ENCODE measurements at regions not wholly inside any gene's neighbourhood (a gene's known extent, or its start where the extent isn't known, plus 50 kb on each side); places are given as distances from the start of the nearest gene placed in this dataset.
A peak's percentile ranks its signal among the peaks of the same experiment; 100 is the strongest.

DNA sequence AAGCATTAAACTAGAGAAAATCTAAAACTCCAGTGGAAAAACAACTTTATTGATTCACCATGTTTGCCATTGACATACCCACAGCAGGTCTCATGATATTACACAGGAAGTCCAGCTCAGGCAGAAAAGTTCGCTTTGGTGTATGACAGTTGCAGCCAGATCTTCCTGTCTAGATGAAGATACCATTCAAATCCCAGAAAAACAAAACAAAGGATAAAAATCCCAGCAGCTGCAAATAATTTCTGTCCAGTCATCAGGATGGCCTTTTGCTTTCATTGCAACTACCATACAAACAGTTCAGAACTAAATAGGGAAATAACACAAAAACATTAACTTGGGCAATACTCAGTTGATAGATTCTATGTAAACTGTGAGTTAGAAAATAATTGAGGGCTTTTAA is 136.0 kb upstream of the NREP start:
- DNase-seq: no peak

DNA sequence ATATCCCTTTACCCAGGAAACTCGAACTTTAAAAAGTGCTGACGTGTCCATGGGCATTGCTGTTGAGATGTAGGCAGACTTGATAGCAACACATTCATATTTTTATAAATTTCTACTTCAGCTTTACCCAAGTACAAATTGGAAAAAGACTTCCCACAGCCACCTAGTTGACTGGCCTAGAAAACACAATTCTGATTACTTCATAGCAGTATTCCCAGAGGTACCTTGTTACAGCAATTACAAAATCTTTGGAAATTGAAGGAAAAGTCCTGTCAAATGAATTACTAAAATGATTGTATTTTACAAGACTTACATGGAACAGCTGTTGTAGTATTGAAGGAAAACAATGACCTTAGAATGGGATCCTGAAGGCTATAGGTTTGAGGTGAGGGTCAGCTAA is 130.7 kb upstream of the NREP start:
- no peak for DNase-seq

DNA sequence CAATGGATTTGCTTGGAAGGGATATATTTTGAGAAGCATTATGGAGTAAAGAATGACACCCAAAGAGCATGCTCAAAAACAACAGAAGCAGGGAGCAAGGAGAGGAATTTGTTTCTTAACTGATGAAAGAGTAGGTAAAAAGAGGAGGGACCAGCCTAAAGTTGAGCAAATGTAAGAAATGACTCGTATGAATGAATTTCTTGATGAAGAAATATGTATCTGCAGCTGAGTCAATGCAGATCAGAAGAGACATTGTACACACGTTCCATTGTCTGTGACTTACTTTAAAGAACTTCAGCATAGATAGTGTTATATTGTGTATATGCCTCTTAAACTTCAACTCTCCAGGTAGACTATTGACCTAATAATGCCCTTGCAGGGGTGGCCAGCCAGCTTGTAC is 112.7 kb upstream of the NREP start:
- DNase-seq: no peak

DNA sequence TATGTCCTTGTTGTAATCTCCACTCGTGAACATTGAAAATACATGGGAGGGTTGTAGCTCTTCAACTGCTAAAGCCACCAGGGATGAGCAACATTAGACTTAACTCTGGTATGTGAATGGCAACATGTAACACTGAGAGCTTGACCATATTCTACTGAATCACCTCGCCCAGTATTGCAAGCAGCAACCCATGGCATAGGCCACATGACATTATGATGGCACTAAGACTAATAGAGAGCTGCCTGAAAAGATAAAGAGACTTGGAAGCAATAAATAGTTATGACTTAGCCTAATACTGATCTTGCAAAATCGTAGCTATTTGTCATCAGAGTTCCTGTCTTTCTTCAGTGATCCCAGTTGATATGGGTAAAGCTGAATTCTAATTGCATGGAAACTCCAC is 108.4 kb upstream of the NREP start:
- DNase-seq: no peak

DNA sequence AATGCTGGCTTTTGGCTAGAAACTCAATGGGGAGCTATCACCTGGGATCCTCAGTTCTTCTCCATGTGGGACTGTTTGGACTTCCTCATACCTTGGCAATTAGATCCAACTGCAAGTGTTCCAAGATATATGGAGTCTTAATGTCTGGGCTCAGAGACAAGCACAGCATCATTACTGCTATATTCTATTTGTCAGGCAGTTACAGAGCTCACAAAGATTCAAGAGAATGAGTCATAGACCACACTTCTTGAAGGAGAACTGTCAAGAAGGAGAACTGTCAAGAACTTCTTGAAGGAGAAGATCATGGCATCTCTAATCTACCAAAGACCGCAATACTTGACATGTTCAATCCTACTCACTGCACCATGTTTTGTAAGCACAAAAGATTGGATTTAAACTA is 106.8 kb upstream of the NREP start:
- DNase-seq: no peak

DNA sequence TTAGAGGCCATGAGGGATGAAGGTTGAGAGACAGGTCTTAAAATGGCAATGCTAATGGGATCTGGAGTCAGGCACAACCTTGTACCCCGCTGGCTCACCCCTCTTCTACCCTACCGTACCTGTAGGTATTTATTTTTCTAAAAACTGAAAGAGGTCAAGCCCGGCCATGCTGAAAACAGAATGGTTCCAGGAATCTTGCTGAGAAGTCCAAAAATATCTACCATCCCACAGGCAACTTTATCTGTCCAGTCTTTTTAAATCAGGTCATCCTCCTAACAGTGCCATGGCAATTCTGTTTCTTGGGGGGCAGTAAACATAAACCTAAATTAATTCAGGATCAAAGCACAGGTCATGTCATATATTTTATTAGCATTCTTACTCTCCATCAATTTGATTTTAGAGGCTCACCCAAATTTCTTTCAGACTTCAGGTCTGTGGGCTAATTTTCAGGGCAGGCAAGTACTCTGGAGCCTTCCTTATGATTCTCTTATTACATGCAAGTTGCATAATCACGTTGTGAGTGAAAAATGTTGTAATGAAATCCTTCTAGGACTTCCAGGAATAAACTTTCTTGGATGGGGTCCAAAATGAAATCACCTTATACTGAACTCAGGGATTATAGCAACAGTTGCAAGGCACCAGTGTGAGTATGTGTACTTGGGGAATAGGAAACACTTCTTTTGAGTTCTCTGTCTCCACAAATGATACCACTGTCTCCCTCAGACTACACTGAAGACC is 102.7 kb upstream of the NREP start:
- DNase-seq: no peak

DNA sequence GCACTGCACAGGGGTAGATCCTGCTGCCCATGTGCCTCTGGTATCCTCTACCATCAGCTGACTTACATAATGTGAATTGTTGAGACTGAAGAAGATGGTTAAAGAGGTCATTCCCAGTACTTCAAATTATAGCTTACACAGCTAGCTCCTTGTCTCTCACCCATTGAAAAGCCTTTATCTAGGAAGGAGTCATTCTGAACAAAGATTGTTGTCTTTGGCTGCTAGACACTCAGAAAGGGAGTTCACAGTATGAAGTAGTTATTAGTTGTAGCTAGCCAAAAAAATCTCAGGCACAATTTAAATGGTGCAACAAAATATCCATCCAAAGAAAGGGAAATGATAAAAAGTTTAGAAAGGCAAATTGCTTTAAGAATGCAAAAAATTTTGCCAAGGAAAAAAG is 102.0 kb upstream of the NREP start:
- DNase-seq: no peak

DNA sequence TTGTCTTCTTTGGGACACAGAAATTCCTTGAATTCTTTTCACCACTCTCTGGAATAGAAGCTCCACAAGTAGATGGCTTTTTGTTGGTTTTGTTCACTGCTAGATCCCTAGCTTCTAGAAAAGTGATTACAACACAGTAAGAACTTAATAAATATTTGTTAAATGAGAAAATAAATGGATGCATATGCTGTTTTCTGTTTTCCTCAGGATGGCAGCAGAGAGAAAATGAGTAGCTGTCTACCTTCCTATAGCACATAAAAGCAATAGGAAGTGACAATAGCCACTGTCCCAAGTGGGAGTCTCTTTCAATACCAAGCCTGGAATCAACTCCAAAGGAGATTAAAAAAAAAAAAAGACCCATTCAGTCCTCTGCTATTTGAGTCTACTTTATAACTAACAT is 100.6 kb upstream of the NREP start:
- no peak for DNase-seq

DNA sequence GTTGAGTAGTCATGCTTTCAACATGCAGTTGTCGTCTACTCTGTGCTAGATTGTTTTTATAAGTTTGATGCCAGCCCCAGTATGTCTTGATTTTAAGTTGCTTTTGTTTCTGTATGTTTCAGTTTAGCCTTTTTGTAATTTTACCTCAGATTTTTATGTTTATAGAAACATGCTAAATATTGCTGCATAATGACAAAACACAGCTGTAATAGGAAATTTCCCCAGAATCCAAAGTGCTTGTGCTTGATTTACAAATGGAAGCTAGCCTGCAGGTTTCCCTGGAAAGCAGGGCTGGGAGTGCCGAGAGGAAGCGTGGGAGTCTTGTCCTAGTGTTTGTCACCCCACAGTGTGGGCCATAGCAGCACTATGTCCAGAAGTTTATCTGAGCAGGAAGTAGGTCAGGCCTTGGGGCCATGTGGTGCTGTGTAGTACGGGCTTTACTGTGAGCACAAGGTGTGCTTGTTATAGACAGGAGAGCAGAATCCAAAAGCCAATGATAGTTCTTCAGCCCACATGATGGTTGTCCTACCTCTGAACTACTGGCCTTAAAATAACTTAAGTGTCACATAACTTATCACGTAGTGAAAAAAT is 100.0 kb upstream of the NREP start:
- no peak for DNase-seq

DNA sequence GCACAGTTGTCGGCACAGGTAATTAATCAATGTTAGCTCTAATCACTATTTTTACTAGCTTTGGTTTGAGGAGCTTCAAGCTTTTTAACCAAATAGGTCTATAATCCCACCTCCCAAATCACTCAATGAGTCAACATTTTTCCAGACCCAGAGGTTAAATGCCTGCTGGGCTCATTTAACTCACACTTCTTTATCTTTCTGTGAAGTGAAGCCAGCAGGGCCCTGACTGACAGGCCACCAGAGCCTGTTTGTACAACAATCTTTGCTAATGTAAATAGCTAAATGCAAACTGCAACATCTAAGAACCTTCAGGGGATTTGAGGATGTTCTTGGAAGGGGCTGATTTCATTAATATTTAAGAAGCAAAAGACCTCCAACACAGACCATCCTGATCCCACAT is 98.4 kb upstream of the NREP start:
- DNase-seq: no peak

DNA sequence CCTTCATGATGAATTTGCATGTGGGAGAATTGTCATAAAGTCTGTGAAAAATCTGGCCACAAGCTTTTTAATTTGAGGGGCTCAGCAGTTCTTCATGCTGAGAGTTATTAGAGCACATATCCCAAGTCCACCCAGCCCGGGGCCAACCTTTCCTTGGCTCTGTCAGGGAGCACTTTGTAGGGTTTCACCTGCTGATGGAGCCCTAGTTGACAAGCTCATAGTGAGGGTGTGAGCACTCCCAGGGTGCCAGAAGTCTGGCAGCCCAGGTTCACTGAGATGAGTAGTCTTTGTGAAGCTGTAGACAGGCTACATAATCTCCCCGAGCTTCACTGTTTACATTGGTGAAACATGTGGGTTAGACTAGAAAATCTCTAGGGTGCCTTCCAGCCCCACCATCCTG is 97.2 kb upstream of the NREP start:
- peak in 1 of 56 donors; percentile 0 for DNase-seq

DNA sequence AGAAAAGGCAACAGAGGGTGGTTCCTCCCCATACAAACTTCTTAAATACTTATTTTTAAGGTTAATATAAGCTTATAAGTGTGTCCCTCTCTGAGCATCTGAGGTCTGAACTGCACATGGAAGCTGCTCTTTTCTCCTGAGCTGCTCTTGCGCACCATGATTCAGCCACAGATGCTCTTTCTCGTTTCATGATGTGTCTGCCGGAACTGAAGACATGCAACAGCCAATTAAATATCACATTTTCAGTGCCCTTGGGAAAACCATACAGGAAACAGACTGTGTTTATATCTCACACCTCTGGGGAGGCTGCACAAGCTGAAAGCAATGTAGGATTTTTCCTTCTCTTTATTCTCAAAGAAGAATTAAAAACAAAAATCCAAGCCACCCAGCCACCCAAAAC is 96.8 kb upstream of the NREP start:
- DNase-seq: peak in 9 of 56 donors; percentile 0 to 18 (median 3)

DNA sequence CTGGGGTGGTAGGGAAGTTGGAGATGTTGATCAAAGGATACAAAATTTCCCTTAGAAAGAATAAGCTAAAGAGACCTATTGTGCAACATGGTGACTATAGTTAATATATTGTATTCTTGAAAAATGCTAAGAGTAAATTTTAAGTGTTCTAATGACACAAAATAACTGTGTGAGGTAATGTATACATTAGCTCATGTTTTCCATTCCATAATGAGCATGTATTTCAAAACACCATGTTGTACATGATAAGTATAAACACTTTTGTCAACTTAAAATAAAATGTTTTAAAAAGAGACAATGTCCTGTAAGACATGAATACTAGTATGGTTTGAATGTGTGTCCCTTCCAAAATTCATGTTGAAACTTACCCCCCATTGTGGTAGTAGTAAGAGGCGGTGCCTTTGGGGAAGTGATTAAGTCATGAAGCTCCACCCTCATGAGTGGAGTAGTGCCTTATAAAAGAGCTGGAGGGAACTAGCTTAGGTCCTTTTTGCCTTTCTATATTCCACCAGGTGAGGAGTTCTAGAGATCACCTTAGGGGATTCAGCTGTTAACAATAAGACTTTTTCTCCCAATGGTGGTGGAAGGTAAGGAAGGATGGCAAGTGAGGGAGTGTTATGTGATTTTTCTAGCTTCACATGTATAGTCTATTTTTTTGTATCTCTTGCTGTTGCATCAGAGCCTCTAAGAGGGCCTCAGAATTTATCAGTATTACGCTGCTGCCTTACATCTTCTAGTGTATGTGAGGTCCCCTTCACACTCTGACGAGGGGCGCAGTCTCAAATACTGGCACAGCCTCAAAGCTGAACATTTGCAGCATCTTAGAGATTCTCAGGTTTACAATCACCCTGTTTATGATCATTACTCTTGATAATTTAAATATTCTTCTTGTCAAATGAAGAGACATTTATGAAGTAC is 94.9 kb upstream of the NREP start:
- no peak for DNase-seq

DNA sequence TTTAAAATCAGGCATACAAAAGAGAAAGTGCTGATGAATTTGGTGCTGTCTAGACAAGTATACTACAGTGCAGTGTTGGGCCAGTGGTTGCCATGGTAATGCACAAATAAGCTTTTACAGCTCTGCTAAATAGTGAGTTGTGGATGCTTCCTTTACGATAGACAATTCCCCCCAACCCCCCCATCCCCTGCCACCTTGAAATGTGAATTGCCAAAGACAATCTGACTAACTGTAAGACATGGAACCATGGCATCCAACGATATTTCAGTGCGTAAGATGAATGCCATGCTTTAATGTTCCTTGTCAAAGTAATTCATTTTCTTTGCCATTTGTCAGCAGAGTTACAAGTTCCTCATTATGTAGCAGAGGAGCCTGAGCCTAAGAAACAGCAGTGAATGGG is 91.5 kb upstream of the NREP start:
- DNase-seq: peak in 2 of 56 donors; percentile 7 to 20

DNA sequence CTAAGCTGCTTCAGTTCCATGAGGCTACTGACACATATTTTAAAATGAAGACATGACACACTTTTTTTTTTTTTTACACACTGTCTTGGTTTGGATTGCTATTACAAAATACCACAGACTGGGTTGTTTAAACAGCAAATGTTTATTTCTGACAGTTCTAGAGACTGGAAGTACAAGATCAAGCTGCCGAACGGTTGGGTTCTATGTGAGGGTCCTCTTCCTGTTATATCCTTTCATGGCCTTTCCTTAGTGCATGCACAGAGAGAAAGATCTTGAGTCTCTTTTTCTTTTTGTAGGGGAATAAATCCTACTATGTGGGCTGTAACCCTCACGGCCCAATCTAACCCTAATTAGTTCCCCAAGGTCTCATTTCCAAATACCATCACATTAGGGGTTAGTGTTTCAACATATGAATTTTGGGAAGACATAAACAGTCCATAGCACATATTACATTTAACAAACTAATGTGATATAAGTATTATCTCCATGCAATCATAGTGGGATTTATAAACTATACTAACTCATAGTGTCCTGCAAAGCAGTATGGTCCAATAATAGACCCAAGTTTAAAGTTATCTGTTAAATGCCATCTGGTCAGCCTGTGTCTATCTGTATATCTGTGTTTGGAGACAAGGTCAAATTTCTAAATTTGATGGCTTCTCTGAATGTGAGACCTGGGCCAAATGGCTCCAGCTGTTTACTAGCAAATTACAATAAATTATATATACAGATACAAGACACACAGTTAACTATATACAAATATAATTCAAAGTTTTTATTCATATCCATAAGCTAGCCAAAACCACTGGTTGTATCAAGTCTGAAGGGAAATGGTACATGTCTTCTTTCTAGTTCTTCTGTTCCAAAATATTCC is 90.3 kb upstream of the NREP start:
- DNase-seq: no peak

DNA sequence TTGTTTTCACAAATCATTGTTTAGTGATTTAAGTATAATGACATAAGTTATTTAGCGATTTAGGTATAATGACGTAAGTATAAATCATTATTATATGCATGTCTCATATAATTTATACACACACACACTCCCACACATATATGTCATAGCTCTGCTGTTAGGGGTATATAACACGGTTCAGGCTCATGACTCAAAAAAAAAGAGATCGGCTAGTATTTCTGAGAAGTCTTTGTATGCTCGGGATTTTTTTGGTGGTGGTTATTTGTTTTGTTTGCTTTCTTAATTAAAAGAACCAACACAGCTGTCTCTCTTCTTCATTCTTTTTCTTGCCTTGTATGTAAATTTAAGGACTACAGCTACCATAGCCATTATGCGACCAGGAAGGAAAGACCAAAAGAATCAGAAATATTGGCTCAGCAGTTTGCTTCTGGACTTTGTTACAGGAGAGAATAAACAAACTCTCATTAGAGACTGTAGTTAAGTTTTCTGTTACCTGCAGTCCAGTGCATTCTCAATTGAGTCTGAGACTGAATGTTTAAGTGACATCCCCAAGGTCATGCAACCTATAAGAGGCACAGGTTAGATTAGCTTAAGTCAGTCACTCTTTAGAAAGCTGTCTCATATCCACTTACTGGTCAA is 83.2 kb upstream of the NREP start:
- DNase-seq: no peak

DNA sequence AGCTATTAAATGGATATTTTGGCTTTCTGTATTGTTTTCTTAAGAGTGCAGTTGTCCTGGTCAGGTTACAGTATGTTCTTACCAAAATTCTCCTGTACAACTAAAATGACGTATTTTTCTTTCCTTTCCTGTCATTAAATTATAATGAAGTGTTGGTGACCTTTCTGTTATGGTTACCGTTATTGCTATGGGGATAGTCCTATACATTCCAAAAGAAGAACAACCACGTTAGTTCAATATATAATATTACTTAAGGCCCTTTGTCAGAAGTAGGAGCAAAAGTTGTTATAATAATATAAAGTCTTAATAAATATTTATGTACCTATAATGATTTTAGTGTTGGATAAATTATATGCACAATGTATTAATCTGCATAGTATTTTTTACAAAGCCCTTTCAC is 82.4 kb upstream of the NREP start:
- no peak for DNase-seq

DNA sequence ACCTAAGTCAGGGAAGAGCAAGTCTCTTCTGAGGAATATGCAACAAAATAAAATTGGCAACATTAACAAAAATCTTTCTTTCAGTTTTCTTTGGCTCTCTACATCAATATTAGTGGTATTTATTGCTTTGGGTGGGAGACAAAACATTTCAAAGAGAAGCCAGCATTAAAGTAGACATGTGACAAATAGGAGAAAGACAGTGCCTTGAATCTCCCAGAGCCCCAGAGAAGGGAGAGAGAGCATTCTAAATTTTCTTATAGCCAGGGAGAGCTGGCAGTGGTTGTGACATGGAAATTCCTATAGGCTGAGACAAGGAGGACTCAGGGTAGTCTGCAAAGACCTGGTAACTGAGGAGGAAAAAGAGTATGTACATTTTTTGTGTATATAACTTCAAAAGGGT is 79.4 kb upstream of the NREP start:
- no peak for DNase-seq

DNA sequence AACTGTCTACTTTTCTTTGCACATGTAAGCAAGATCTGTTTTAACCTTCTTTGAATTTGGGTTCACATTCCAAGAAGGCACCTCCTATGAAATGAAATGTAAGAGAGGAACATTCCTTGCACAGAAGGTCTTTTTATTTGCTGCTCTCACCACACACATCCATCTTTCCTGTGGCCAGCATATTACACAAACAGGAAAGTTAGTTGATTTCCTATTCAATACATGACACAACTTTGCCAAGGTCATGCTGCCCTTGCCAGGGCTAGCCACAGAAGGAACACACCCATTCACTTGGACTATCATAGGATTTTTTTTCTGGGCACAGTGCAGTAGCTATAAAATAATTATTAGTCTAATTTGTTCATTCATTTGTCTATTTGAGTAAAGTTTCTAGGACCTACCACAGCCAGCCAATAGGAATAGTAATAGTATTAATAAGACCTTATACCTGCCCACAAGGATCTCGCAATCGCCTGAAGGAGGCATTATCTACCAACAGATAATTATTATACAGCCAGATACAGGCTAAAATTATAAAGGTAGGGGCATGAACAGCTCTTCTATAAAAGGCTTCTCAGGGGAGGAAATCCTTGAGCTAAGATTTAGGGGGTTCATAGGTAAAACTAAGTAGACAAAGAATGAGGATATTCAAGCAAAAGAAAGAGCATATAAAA is 78.1 kb upstream of the NREP start:
- no peak for DNase-seq

DNA sequence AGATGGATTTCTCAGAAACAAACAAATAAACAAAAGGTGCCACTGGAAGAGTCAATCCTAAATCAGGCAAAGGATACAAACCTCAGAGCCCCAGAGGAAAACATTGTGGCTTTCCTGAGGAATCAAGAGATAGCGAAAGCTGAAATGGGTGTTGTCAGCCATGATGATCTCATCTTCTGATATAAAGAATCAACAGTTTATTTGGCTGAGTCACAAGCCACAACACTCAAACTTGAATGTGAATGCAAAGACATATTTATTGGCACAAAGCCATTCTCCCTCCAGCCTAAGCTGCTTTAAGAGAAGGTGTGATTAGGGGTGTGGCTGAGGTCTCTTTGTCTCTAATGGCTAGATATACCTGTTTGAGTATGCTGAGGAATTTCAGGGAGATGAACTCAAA is 73.3 kb upstream of the NREP start:
- no peak for DNase-seq

All from amygdala (tissue), 56 donors.